ENCODE measurements at regions not wholly inside any gene's neighbourhood (a gene's known extent, or its start where the extent isn't known, plus 50 kb on each side); places are given as distances from the start of the nearest gene placed in this dataset.

GRCh38 chr6:97815301-97815812 is 532.3 kb upstream of the MMS22L start:
- no peaks in the 10 kb centered on the region for H4K20me1 ChIP-seq (ENCODE audit: control insufficient read depth, insufficient read depth)
- H3K27me3 ChIP-seq (replicated peaks in 1 of 2; ENCODE audit: control insufficient read depth in 2 of 2, insufficient read depth in 2 of 2, low read length in 1 of 2) = no peaks in the 10 kb centered on the region
- H3K4me2 ChIP-seq (ENCODE audit: control insufficient read depth, insufficient read depth) = no peak overlapping the region
- intact Hi-C loops (cut with micrococcal nuclease; ENCODE audit: unreplicated experiment) (no loop called here), in situ Hi-C loops (cut with MboI) (no loop called here)
- H3K36me3 ChIP-seq (ENCODE audit: control insufficient read depth in 2 of 2, insufficient read depth in 2 of 2, low read length in 1 of 2) = no peaks in the 10 kb centered on the region
- ChIA-PET POLR2A (no interaction called here), SMC1A (ENCODE audit: uncharacterized antibody, unreplicated experiment) (no interaction called here), RAD21 (ENCODE audit: unreplicated experiment) (no interaction called here), CTCF (no interaction called here)
- no peak overlapping the region for H2AFZ ChIP-seq (ENCODE audit: control insufficient read depth, low read depth, low read length)
- no peak for FAIRE-seq
- no peak for TF ChIP-seq JUND (IDR thresholded peaks at IDR 0.05; ENCODE audit: low read depth, low read length)
- no peak for TF ChIP-seq BCL11A (IDR thresholded peaks at IDR 0.05; ENCODE audit: low read depth, low read length)
- no peak for TF ChIP-seq ATF2 (IDR thresholded peaks at IDR 0.05; ENCODE audit: low read length)
- TF ChIP-seq KAT2A (conservative IDR thresholded peaks at IDR 0.05; ENCODE audit: control insufficient read depth, low read depth, low read length) = no peak
- no peak for TF ChIP-seq MYB (IDR thresholded peaks at IDR 0.05; ENCODE audit: borderline replicate concordance, low read depth, low read length)
- TF ChIP-seq ESRRA (IDR thresholded peaks at IDR 0.05; ENCODE audit: low read length) = no peak
- TF ChIP-seq IRF5 (IDR thresholded peaks at IDR 0.05; ENCODE audit: borderline replicate concordance) = no peak
- no peak for TF ChIP-seq POLR2AphosphoS2 (IDR thresholded peaks at IDR 0.05; ENCODE audit: low read depth, low read length)
- TF ChIP-seq DPF2 (IDR thresholded peaks at IDR 0.05) = no peak
- no peak for TF ChIP-seq SMAD5 (IDR thresholded peaks at IDR 0.05; ENCODE audit: low read depth)
- no peak for TF ChIP-seq CHD2 (IDR thresholded peaks at IDR 0.05; ENCODE audit: borderline replicate concordance, low read depth, low read length)
- TF ChIP-seq CHD1 (IDR thresholded peaks at IDR 0.05; ENCODE audit: low read depth, low read length) = no peak
- no peak for TF ChIP-seq ZBTB40 (IDR thresholded peaks at IDR 0.05; ENCODE audit: borderline replicate concordance)
- no peak for TF ChIP-seq CBX3 (IDR thresholded peaks at IDR 0.05; ENCODE audit: borderline replicate concordance, low read depth)
- H3K9me3 ChIP-seq (replicated peaks; ENCODE audit: control insufficient read depth, insufficient read depth, low read length) = no peaks in the 10 kb centered on the region
- H3K9ac ChIP-seq (ENCODE audit: control insufficient read depth, insufficient read depth, low read length) = no peak overlapping the region
- DNase-seq (ENCODE audit: low read depth, low spot score) = no peak
- ATAC-seq = no peak
- 68% methylated on average over 2 of the region's 2 CpGs for WGBS (ENCODE audit: insufficient coverage, insufficient replicate concordance, low lambda C conversion rate, missing lambda C conversion rate)
- no peak overlapping the region for H3K4me3 ChIP-seq
- H3K79me2 ChIP-seq (ENCODE audit: control insufficient read depth, insufficient read depth, low read length) = no peaks in the 10 kb centered on the region
- H3K4me1 ChIP-seq (ENCODE audit: control insufficient read depth, insufficient read depth, low read length) = no peaks in the 10 kb centered on the region
- H3K27ac ChIP-seq (ENCODE audit: control insufficient read depth, insufficient read depth) = no peak overlapping the region
- BruUV-seq (replicated peaks) = no TSS peak

All from GM12878 (cell line).